PFSK-1 (cell line): ENCODE measurements at regions not wholly inside any gene's neighbourhood (a gene's known extent, or its start where the extent isn't known, plus 50 kb on each side); places are given as distances from the start of the nearest gene placed in this dataset.

Source experiments
- FOXP2 ChIP-seq: optimal IDR thresholded peaks from 2 replicates; pipeline ENCODE3; 2011; ENCODE audit warnings: borderline replicate concordance, control low read depth, inconsistent platforms; ENCODE audit not compliant: insufficient read depth; ENCODE audit errors: extremely low read length, extremely low read depth
- POLR2AphosphoS5 ChIP-seq: IDR thresholded peaks from 2 replicates; pipeline ENCODE4 v1.6.1; 2012; ENCODE audit warnings: low read depth, mild to moderate bottlenecking, control low read depth, low read length, moderate library complexity
- SIN3A ChIP-seq: IDR thresholded peaks from 2 replicates; pipeline ENCODE4 v1.6.1; 2012; ENCODE audit warnings: mild to moderate bottlenecking, low read length, moderate library complexity, borderline replicate concordance; ENCODE audit not compliant: insufficient read depth
- TAF1 ChIP-seq: IDR thresholded peaks from 2 replicates; pipeline ENCODE4 v1.6.1; 2012; ENCODE audit warnings: low read length, control low read depth, borderline replicate concordance; ENCODE audit not compliant: insufficient read depth
- TF ChIP-seq, protein P1 (sequence below), 2 experiments: IDR thresholded peaks; 2 replicates each; pipeline versions ENCODE4 v1.6.1 to v1.8.0; 2011 to 2012; ENCODE audit warnings: low read depth in 2 of 2, low read length in 2 of 2, control low read depth in 1 of 2, inconsistent platforms in 1 of 2, mild to moderate bottlenecking in 1 of 2, moderate library complexity in 1 of 2; ENCODE audit not compliant: insufficient read depth in 1 of 2

DNA sequence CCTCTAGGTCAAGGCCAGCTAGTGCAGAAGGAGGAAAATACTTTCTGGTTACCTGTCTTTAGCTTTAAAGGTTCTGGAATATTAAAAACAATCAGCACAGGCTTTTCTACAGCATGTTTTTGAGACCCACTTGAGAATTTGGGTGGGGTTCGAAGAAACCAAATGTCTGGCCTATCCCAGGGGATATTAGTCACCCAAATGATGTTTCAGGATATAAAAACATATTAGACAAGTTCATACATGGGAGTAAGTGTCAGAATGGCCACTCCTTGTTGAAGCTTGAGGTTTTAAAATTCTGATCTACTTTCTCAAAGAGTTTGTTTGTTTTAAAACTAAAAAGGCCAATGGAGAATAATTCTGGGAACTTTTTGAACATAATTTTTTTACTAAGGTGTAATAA lies 158.6 kb upstream of the DLX2 start:
- no peak for TF ChIP-seq TAF1
- TF ChIP-seq FOXP2 = no peak
- TF ChIP-seq POLR2AphosphoS5 = no peak
- no peak for TF ChIP-seq SIN3A
- TF ChIP-seq, protein P1, sequence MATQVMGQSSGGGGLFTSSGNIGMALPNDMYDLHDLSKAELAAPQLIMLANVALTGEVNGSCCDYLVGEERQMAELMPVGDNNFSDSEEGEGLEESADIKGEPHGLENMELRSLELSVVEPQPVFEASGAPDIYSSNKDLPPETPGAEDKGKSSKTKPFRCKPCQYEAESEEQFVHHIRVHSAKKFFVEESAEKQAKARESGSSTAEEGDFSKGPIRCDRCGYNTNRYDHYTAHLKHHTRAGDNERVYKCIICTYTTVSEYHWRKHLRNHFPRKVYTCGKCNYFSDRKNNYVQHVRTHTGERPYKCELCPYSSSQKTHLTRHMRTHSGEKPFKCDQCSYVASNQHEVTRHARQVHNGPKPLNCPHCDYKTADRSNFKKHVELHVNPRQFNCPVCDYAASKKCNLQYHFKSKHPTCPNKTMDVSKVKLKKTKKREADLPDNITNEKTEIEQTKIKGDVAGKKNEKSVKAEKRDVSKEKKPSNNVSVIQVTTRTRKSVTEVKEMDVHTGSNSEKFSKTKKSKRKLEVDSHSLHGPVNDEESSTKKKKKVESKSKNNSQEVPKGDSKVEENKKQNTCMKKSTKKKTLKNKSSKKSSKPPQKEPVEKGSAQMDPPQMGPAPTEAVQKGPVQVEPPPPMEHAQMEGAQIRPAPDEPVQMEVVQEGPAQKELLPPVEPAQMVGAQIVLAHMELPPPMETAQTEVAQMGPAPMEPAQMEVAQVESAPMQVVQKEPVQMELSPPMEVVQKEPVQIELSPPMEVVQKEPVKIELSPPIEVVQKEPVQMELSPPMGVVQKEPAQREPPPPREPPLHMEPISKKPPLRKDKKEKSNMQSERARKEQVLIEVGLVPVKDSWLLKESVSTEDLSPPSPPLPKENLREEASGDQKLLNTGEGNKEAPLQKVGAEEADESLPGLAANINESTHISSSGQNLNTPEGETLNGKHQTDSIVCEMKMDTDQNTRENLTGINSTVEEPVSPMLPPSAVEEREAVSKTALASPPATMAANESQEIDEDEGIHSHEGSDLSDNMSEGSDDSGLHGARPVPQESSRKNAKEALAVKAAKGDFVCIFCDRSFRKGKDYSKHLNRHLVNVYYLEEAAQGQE (IDR thresholded peaks at IDR 0.05; ENCODE audit: insufficient read depth in 1 of 2, low read depth in 2 of 2, low read length in 2 of 2) = no peak

DNA sequence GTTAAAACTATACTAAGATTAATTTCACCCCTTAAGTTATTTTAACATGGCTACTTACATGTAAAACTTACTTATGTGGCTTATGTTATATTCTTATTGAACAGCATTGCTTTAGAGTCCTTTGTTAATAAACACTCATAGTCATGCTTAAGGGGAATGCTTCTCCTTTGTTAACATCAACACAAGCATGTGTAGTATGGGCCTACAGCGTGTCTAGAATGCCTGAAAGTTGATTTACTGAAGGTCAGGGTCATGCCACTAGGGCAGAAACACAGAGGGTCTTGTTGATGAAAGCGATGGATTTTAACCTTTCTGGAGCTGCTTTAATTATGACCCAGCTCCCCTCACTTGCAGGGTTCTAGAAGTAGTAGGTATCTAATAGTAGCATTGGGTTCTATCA lies 159.8 kb upstream of the DLX2 start:
- TF ChIP-seq POLR2AphosphoS5 (no peak), TAF1 (no peak), SIN3A (no peak), FOXP2 (no peak)
- TF ChIP-seq, protein P1 (IDR thresholded peaks at IDR 0.05; ENCODE audit: insufficient read depth in 1 of 2, low read depth in 2 of 2, low read length in 2 of 2) = no peak

DNA sequence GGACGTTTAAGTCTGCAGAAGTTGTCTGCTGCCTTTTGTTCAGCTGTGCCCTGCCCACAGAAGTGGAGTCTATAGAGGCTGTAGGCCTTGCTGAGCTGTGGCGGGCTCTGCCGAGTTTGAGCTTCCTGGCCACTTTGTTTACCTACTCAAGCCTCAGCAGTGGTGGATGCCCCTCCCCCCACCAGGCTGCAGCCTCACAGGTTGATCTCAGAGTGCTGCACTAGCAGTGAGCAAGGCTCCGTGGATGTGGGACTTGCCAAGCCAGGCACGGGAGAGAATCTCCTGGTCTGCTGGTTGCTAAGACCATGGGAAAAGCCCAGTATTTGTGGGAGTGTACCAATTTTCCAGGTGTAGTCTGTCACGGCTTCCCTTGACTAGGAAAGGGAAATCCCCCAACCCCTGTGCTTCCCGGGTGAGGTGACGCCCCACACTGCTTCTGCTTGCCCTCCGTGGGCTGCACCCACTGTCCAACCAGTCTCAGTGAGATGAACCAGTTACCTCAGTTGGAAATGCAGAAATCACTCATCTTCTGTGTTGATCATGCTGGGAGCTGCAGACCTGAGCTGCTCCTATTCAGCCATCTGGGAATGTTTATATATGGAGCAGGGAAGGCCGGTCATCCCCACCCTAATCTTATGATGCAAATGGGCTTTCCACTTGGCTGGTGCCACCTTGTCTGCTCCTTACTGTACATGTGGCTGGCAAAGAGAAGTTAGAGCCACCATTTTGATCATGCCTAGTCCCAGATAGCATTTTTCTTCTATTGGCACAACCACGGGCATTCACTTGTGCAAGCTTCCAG lies 156.9 kb upstream of the ITGA6 start:
- TF ChIP-seq TAF1 (no peak), FOXP2 (no peak), POLR2AphosphoS5 (no peak), SIN3A (no peak)
- TF ChIP-seq, protein P1 (IDR thresholded peaks at IDR 0.05; ENCODE audit: insufficient read depth in 1 of 2, low read depth in 2 of 2, low read length in 2 of 2) = no peak

DNA sequence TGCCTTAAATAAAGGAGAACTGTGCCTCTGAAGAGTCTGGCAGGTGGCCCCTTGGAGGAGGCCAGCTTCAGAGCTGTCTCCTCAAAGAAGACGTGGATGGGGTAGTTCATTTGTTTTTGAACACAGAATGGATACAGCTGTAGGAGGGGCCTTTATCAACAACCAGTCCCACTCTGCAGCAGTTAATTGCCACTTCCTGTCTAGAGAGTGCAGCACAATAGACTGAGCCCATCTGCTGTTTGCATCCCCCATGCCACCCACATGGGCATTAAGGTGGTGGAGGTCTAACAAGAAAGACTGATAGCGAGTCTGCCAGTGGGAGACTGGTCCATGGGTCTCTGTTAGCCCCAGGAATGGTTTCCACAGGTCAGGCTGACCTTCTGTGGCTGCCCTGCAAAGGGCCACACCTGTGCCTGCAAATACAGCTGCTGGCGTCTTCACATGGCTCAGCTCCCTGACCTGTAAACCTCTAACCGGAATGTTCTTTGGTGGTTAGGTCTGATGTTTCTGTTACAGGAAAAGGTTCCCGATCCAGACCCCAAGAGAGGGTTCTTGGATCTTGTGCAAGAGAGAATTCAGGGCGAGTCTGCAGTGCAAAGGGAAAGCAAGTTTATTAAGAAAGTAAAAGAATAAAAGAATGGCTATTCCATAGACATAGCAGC lies 153.3 kb upstream of the ITGA6 start:
- TF ChIP-seq FOXP2 (no peak), POLR2AphosphoS5 (no peak), TAF1 (no peak), SIN3A (no peak)
- TF ChIP-seq, protein P1 (IDR thresholded peaks at IDR 0.05; ENCODE audit: insufficient read depth in 1 of 2, low read depth in 2 of 2, low read length in 2 of 2) = no peak
